ENCODE measurements at regions not wholly inside any gene's neighbourhood (a gene's known extent, or its start where the extent isn't known, plus 50 kb on each side); places are given as distances from the start of the nearest gene placed in this dataset.

DNA sequence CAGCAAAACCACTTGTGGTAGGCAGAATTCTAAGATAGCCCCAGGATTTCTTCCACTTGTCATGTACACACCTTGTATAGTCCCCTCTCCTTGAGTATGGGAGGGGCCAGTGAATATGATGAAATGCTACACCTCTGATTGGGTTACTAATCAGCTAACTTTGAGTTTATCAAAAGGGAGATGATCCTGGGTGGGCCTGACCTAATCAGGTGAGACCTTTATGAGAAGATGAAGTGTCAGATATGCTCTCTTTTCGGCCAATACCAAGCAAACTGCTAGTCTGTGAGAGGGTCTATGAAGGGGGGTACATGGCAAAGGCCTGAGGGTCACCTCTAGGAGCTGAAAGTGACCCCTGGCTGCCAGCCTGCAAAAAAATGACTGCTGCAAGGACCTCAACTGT is 154.3 kb upstream of the CRY1 start:
- no peak for FAIRE-seq
- TF ChIP-seq, protein P1, sequence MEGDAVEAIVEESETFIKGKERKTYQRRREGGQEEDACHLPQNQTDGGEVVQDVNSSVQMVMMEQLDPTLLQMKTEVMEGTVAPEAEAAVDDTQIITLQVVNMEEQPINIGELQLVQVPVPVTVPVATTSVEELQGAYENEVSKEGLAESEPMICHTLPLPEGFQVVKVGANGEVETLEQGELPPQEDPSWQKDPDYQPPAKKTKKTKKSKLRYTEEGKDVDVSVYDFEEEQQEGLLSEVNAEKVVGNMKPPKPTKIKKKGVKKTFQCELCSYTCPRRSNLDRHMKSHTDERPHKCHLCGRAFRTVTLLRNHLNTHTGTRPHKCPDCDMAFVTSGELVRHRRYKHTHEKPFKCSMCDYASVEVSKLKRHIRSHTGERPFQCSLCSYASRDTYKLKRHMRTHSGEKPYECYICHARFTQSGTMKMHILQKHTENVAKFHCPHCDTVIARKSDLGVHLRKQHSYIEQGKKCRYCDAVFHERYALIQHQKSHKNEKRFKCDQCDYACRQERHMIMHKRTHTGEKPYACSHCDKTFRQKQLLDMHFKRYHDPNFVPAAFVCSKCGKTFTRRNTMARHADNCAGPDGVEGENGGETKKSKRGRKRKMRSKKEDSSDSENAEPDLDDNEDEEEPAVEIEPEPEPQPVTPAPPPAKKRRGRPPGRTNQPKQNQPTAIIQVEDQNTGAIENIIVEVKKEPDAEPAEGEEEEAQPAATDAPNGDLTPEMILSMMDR (IDR thresholded peaks at IDR 0.05; ENCODE audit: insufficient read depth, missing control alignments) = no peak

DNA sequence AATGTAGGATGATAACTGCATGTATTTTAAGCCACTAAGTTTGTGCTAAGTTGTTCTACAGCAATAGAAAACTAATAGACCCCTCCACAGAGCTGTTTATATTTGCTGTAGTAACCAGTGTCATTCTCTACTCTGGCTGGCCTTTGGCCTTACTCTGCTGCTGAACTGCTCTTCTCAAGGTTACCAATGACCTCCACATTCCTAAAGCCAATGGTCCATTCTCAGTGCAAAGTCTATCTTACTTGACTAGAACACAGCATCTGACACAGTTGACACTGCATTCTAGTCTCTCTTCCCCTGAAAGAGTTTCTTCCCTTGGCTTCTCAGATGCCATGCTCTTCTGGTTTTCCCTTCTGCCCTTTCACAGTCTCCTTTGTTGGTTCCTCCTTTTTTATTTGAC is 154.8 kb upstream of the CRY1 start:
- TF ChIP-seq, protein P1 (IDR thresholded peaks at IDR 0.05; ENCODE audit: insufficient read depth, missing control alignments) = no peak
- DNase-seq (ENCODE audit: insufficient read length, low spot score) = no peak
- no peak for FAIRE-seq

More for the DNA sequence above, 154.3 kb upstream of the CRY1 start:
- DNase-seq (ENCODE audit: insufficient read length, low spot score) = no peak

DNA sequence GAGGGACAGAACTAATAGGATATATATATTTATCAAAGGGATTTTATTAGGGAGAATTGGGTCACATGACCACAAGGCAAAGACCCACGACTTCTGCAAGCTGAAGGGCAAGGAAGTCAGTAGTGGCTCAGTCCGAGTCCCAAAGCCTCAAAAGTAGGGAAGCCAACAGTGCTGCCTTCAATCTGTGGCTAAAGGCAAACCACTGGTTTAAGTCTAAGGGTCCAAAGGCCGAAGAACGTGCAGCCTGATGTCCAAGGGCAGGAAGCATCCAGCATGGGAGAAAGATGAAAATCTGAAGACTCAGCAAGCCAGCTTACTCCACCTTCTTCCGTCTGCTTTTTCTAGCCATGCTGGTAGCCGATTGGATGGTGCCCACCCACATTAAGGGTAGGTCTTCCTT is 157.9 kb upstream of the CRY1 start:
- no peak for DNase-seq (ENCODE audit: insufficient read length, low spot score)
- TF ChIP-seq, protein P1 (IDR thresholded peaks at IDR 0.05; ENCODE audit: insufficient read depth, missing control alignments) = no peak
- FAIRE-seq = no peak

DNA sequence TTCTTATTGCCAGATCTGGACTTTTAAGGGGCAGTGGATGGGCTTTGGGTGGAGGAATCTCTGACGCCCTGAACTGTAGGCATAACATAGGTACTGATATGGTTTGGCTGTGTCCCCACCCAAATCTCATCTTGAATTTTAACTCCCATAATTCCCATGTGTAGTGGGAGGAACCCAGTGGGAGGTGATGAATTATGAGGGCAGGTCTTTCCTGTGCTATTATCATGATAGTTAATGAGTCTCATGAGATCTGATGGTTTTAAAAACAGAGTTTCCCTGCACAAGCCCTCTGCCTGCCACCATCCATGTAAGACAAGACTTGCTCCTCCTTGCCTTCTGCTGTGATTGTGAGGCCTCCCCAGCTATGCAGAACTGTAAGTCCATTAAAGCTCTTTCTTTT is 160.0 kb upstream of the CRY1 start:
- no peak for FAIRE-seq

DNA sequence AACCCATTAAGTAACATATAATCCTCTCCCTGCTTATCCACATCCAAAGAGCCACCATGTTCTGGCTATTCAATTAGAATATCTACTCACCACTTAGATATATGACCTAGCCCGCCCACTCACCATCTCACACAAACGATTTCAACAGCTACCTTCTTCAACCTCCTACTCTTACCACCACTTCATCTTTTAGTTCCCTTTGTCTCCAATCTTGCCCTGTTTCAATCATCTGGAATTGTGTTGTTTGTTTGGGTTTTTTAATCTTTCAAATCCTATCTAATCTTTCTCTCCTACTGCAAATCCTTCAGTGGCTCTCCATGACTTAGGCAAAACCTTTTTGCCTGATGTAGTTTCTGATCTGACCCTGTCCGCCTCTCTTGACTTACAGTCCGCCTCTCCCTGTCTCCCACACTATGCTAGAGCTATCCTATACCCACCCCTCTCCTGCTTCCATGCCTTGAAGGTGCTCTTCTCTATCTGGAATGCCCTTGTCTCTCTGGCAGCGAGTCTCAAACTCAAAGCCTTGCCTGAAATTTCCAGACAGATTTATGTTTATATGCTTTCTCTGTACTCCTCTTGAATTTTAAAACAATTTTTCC is 161.0 kb upstream of the CRY1 start:
- no peak for FAIRE-seq
- DNase-seq (ENCODE audit: insufficient read length, low spot score) = no peak
- TF ChIP-seq, protein P1 (IDR thresholded peaks at IDR 0.05; ENCODE audit: insufficient read depth, missing control alignments) = no peak

More for the DNA sequence above, 160.0 kb upstream of the CRY1 start:
- TF ChIP-seq, protein P1 (IDR thresholded peaks at IDR 0.05; ENCODE audit: insufficient read depth, missing control alignments) = no peak
- DNase-seq (ENCODE audit: insufficient read length, low spot score) = no peak

DNA sequence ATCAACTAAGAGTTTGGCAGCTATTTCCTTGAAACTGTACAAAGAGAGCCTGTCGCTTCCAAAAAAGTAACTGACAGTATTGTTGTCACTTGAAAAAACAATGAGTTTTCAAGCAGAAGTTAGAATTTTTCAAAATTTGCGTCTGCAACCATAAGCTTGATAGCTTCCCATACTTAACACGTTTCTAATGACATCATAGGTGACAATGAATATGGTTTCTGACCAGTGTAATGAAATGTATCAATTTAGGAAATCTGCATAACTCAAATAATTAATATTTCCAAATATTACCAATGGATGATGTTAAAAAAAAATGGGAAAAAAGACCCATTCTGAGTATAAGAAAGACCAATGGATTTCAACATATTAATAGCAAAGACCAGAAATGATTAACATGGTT is 165.4 kb upstream of the CRY1 start:
- no peak for DNase-seq (ENCODE audit: insufficient read length, low spot score)
- TF ChIP-seq, protein P1 (IDR thresholded peaks at IDR 0.05; ENCODE audit: insufficient read depth, missing control alignments) = no peak

DNA sequence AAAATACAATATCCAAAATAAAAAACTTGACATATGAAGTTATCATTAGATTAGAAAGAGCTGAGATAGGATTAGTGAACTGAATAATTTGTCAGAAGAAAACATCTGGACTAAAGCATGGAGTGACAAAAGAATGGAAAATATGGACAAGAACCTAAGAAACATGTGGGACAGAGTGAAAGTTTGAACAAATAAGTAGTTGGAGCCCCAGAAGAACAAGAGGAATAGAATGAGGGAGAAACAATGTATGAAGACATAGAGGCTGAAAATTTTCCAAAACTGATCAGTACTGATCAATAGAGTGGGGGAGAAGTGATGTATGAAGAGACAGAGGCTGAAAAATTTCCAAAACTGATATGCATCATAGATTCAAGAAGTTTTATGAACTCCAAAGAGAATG is 170.6 kb upstream of the CRY1 start:
- DNase-seq (ENCODE audit: insufficient read length, low spot score) (no peak), FAIRE-seq (no peak)
- TF ChIP-seq, protein P1 (IDR thresholded peaks at IDR 0.05; ENCODE audit: insufficient read depth, missing control alignments) = no peak

More for the DNA sequence above, 165.4 kb upstream of the CRY1 start:
- FAIRE-seq = no peak
